H9 (cell line): ENCODE measurements at regions not wholly inside any gene's neighbourhood (a gene's known extent, or its start where the extent isn't known, plus 50 kb on each side); places are given as distances from the start of the nearest gene placed in this dataset.

Experiments used
- DNase-seq: peaks from one replicate; pipeline ENCODE4 v3.0.0-alpha.2; 2017
- H2AFZ ChIP-seq: one replicate; pipeline ENCODE4 v1.6.1; 2013; ENCODE audit warnings: mild to moderate bottlenecking, low read length, control low read depth, moderate library complexity
- H2AK5ac ChIP-seq: 2 replicates; pipeline ENCODE4 v1.6.1; 2013; ENCODE audit warnings: low read length, control low read depth, mixed read lengths; ENCODE audit not compliant: insufficient read length
- H2BK120ac ChIP-seq: one replicate; pipeline ENCODE4 v1.6.1; 2013; ENCODE audit warnings: low read depth, mild to moderate bottlenecking, low read length, control low read depth, inconsistent platforms; ENCODE audit not compliant: poor library complexity, severe bottlenecking
- H2BK12ac ChIP-seq: 2 replicates; pipeline ENCODE4 v1.6.1; 2013; ENCODE audit warnings: low read length, control low read depth, mixed read lengths, low read depth; ENCODE audit not compliant: insufficient read length
- H2BK15ac ChIP-seq: 2 replicates; pipeline ENCODE4 v1.6.1; 2013; ENCODE audit warnings: low read depth, low read length, control low read depth
- H2BK20ac ChIP-seq: one replicate; pipeline ENCODE4 v1.6.1; 2013; ENCODE audit warnings: low read depth, mild to moderate bottlenecking, low read length, control low read depth, inconsistent platforms; ENCODE audit not compliant: poor library complexity, severe bottlenecking
- H2BK5ac ChIP-seq: 2 replicates; pipeline ENCODE4 v1.6.1; 2013; ENCODE audit warnings: low read length, control low read depth, mixed read lengths; ENCODE audit not compliant: insufficient read length
- H3K14ac ChIP-seq: 2 replicates; pipeline ENCODE4 v1.6.1; 2013; ENCODE audit warnings: low read length, control low read depth; ENCODE audit not compliant: insufficient read depth
- H3K18ac ChIP-seq: 2 replicates; pipeline ENCODE4 v1.6.1; 2013; ENCODE audit warnings: low read depth, mild to moderate bottlenecking, mixed read lengths, low read length, control low read depth; ENCODE audit not compliant: insufficient read length
- H3K23ac ChIP-seq: 2 replicates; pipeline ENCODE4 v1.6.1; 2013; ENCODE audit warnings: low read length, control low read depth, mixed read lengths, low read depth; ENCODE audit not compliant: insufficient read length
- H3K23me2 ChIP-seq: 2 replicates; pipeline ENCODE4 v1.6.1; 2013; ENCODE audit warnings: low read depth, mild to moderate bottlenecking, mixed read lengths, low read length, control low read depth; ENCODE audit not compliant: insufficient read length, poor library complexity, severe bottlenecking
- H3K27ac ChIP-seq: 2 replicates; pipeline ENCODE4 v1.5.1; 2013; ENCODE audit warnings: low read length, control low read depth, mixed read lengths, low read depth; ENCODE audit not compliant: insufficient read length
- H3K27me3 ChIP-seq: 2 replicates; pipeline ENCODE4 v1.6.1; 2013; ENCODE audit warnings: low read length, control low read depth, inconsistent platforms; ENCODE audit not compliant: insufficient read depth
- H3K4ac ChIP-seq: 2 replicates; pipeline ENCODE4 v1.6.1; 2013; ENCODE audit warnings: low read depth, mild to moderate bottlenecking, control low read depth, inconsistent platforms, low read length, moderate library complexity
- H3K4me1 ChIP-seq: 2 replicates; pipeline ENCODE4 v1.6.1; 2013; ENCODE audit warnings: low read length, control low read depth, inconsistent platforms; ENCODE audit not compliant: insufficient read depth
- H3K4me2 ChIP-seq: 2 replicates; pipeline ENCODE4 v1.6.1; 2013; ENCODE audit warnings: low read length, control low read depth, mixed read lengths; ENCODE audit not compliant: insufficient read length, insufficient read depth
- H3K56ac ChIP-seq: 2 replicates; pipeline ENCODE4 v1.6.1; 2013; ENCODE audit warnings: low read depth, mild to moderate bottlenecking, mixed read lengths, low read length, control low read depth; ENCODE audit not compliant: insufficient read length
- H3K79me1 ChIP-seq: 2 replicates; pipeline ENCODE4 v1.6.1; 2013; ENCODE audit warnings: low read depth, mild to moderate bottlenecking, moderate library complexity, low read length, control low read depth, inconsistent platforms; ENCODE audit not compliant: insufficient read depth, poor library complexity, severe bottlenecking
- H3K79me2 ChIP-seq: 2 replicates; pipeline ENCODE4 v1.6.1; 2013; ENCODE audit warnings: low read length, control low read depth, inconsistent platforms; ENCODE audit not compliant: insufficient read depth
- H3K9ac ChIP-seq: 2 replicates; pipeline ENCODE4 v1.6.1; 2013; ENCODE audit warnings: low read length, control low read depth, mixed read lengths; ENCODE audit not compliant: insufficient read length; ENCODE audit errors: extremely low read depth
- H3K9me3 ChIP-seq: one replicate; pipeline ENCODE4 v1.6.1; 2013; ENCODE audit warnings: low read depth, low read length, inconsistent platforms; ENCODE audit not compliant: control insufficient read depth
- H3T11ph ChIP-seq: one replicate; pipeline ENCODE4 v1.6.1; 2013; ENCODE audit warnings: mild to moderate bottlenecking, low read length, control low read depth, inconsistent platforms
- H4K20me1 ChIP-seq: one replicate; pipeline ENCODE4 v1.6.1; 2013; ENCODE audit not compliant: control insufficient read depth, insufficient read length, insufficient read depth
- H4K5ac ChIP-seq: 2 replicates; pipeline ENCODE4 v1.6.1; 2013; ENCODE audit warnings: low read depth, mild to moderate bottlenecking, mixed read lengths, low read length, control low read depth; ENCODE audit not compliant: insufficient read length
- H4K8ac ChIP-seq: replicated peaks from 2 replicates; pipeline ENCODE4 v1.6.1; 2013; ENCODE audit warnings: low read length, control low read depth, mixed read lengths, low read depth; ENCODE audit not compliant: insufficient read length
- H4K91ac ChIP-seq: 2 replicates; pipeline ENCODE4 v1.6.1; 2013; ENCODE audit warnings: low read depth, mild to moderate bottlenecking, moderate library complexity, mixed read lengths, low read length, control low read depth; ENCODE audit not compliant: insufficient read length
- H3K27ac Mint-ChIP-seq, 3 experiments: 2 replicates in 2 of 3; 3 replicates in 1 of 3; pipeline ENCODE4 v1.8.0; 2020 to 2021; ENCODE audit warnings: mixed read lengths in 3 of 3, mild to moderate bottlenecking in 1 of 3, moderate library complexity in 1 of 3
- H3K27me3 Mint-ChIP-seq: 2 replicates; pipeline ENCODE4 v1.8.0; 2021; ENCODE audit warnings: low read depth, mild to moderate bottlenecking, moderate library complexity, mixed read lengths
- H3K36me3 Mint-ChIP-seq, 3 experiments: 2 replicates in 2 of 3; 3 replicates in 1 of 3; pipeline ENCODE4 v1.8.0; 2020 to 2021; ENCODE audit warnings: low read depth in 3 of 3, mixed read lengths in 3 of 3; ENCODE audit not compliant: insufficient read depth in 1 of 3
- H3K4me1 Mint-ChIP-seq, 2 experiments: 2 replicates each; pipeline ENCODE4 v1.8.0; 2020; ENCODE audit warnings: mixed read lengths in 2 of 2
- H3K4me3 Mint-ChIP-seq, 2 experiments: 2 replicates in 1 of 2; 3 replicates in 1 of 2; pipeline ENCODE4 v1.8.0; 2020 to 2021; ENCODE audit warnings: mild to moderate bottlenecking in 2 of 2, mixed read lengths in 2 of 2, moderate library complexity in 1 of 2
- H3K9me3 Mint-ChIP-seq, 2 experiments: 2 replicates in 1 of 2; 3 replicates in 1 of 2; pipeline ENCODE4 v1.8.0; 2020; ENCODE audit warnings: mild to moderate bottlenecking in 2 of 2, mixed read lengths in 2 of 2, moderate library complexity in 1 of 2
- WGBS: extraction: QIAGEN DNeasy Blood & Tissue Kit; methylation state at CpG from one replicate; pipeline ENCODE4 v1.1.7; 2013; ENCODE audit warnings: missing lambda C conversion rate, low lambda C conversion rate, mixed read lengths; ENCODE audit not compliant: insufficient read length; ENCODE audit errors: extremely low coverage; 5-methylcytosine and 5-hydroxymethylcytosine counted together
- TF ChIP-seq, protein P1 (sequence below): fragments of 200-600 bp; sonication (generic); conservative IDR thresholded peaks from 3 replicates; pipeline ENCODE4 v1.8.0; 2021; ENCODE audit warnings: antibody characterized with exemption, mild to moderate bottlenecking

DNA sequence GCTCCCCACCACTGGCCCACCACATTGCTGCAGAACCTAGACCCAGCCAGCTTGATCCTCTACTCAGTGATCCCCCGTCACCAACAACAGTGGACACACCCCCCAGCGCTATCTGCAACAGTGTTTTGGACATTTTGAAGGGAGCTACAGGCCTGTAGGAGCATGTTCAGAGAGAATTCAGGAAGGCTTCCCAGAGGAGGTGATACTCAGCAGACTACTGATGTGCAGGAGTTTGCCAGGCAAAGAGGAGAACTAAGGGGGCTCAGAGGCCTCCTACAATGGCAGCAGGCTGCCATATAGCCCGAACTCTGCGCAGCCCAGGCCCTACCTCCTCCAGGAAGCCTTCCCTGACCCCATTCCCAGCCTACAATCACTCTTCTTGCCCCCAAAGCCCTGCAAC, 70.0 kb downstream of the SYNE3 start:
- no peak overlapping the region for H3K14ac ChIP-seq
- Mint-ChIP-seq H3K9me3 (peaks cover 0 to 3% of the 10 kb centered on the region in 2 experiments; a peak in 1 of 5 replicates), H3K36me3 (no peaks in the 10 kb centered on the region), H3K27ac (peak overlapping the region in 1 of 3 experiments; percentile 68; a peak in 2 of 7 replicates), H3K4me3 (no peak overlapping the region), H3K4me1 (peaks cover 0 to under 1% of the 10 kb centered on the region in 2 experiments; a peak in 2 of 4 replicates), H3K27me3 (peaks cover 2% of the 10 kb centered on the region; the same call in 1 of the 2 replicates)
- no peak overlapping the region for H2AK5ac ChIP-seq
- H2BK5ac ChIP-seq: no peak overlapping the region
- TF ChIP-seq, protein P1, sequence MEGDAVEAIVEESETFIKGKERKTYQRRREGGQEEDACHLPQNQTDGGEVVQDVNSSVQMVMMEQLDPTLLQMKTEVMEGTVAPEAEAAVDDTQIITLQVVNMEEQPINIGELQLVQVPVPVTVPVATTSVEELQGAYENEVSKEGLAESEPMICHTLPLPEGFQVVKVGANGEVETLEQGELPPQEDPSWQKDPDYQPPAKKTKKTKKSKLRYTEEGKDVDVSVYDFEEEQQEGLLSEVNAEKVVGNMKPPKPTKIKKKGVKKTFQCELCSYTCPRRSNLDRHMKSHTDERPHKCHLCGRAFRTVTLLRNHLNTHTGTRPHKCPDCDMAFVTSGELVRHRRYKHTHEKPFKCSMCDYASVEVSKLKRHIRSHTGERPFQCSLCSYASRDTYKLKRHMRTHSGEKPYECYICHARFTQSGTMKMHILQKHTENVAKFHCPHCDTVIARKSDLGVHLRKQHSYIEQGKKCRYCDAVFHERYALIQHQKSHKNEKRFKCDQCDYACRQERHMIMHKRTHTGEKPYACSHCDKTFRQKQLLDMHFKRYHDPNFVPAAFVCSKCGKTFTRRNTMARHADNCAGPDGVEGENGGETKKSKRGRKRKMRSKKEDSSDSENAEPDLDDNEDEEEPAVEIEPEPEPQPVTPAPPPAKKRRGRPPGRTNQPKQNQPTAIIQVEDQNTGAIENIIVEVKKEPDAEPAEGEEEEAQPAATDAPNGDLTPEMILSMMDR: no peak
- H3T11ph ChIP-seq: no peak overlapping the region
- no peak overlapping the region for H3K23ac ChIP-seq
- no peaks in the 10 kb centered on the region for H4K20me1 ChIP-seq
- no peak overlapping the region for H2BK120ac ChIP-seq
- no peak overlapping the region for H3K9ac ChIP-seq
- H3K4me2 ChIP-seq: no peak overlapping the region
- no CpG with 5 or more reads among the region's 4 CpGs for WGBS
- no peak overlapping the region for H2BK15ac ChIP-seq
- no peak overlapping the region for H4K8ac ChIP-seq
- H2BK20ac ChIP-seq: no peak overlapping the region
- no peak overlapping the region for H3K4ac ChIP-seq
- no peak overlapping the region for H3K27ac ChIP-seq
- no peak overlapping the region for H3K18ac ChIP-seq
- no peak overlapping the region for H2AFZ ChIP-seq
- H3K23me2 ChIP-seq: no peaks in the 10 kb centered on the region
- no peaks in the 10 kb centered on the region for H3K79me1 ChIP-seq
- H3K56ac ChIP-seq: no peak overlapping the region
- no peak for DNase-seq
- no peaks in the 10 kb centered on the region for H3K4me1 ChIP-seq
- H4K5ac ChIP-seq: no peak overlapping the region
- H3K27me3 ChIP-seq: no peaks in the 10 kb centered on the region; the same call in 1 of the 2 replicates
- no peak overlapping the region for H2BK12ac ChIP-seq
- H3K79me2 ChIP-seq: no peaks in the 10 kb centered on the region
- H4K91ac ChIP-seq: no peak overlapping the region
- no peaks in the 10 kb centered on the region for H3K9me3 ChIP-seq
